K562 (cell line): ENCODE measurements at regions not wholly inside any gene's neighbourhood (a gene's known extent, or its start where the extent isn't known, plus 50 kb on each side); places are given as distances from the start of the nearest gene placed in this dataset.

Experiments used
- ATAC-seq: fragments of 200-7000 bp; cut with Tn5 transposase; 3 replicates; pipeline ENCODE4 v1.9.1; 2020; ENCODE audit warnings: moderate library complexity
- BruUV-seq: library from RNA; stranded (reverse); fragments of 400-500 nt; replicated peaks from 2 replicates; lab custom pipeline; 2021; lab: Mats Ljungman, UMichigan
- CTCF ChIA-PET: fragments of 300-600 bp; formaldehyde crosslinking; extraction: SDS; loops from one replicate; lab custom pipeline; 2021; ENCODE audit warnings: low intra/inter-chr PET ratio; lab: Yijun Ruan, JAX
- POLR2A ChIA-PET: fragments of 300-600, 350-650 bp; sonication (Branson Sonifier 250); formaldehyde crosslinking; extraction: SDS; loops from one replicate; lab custom pipeline; 2021; ENCODE audit warnings: antibody characterized with exemption, inconsistent platforms; lab: Yijun Ruan, JAX
- DNase-seq, 4 experiments: peaks; one replicate each; pipeline versions ENCODE4 v3.0.0 to v3.0.0-alpha.2; 2011 to 2018; ENCODE audit warnings: low spot score in 3 of 4, mixed read lengths in 3 of 4; ENCODE audit errors: extremely low read depth in 1 of 4
- FAIRE-seq: peaks from 2 replicates; lab custom pipeline; 2011; peaks lifted over from hg19 to GRCh38; lab: Jason Lieb, UNC
- H2AFZ ChIP-seq: 2 replicates; pipeline ENCODE4 v1.6.0; 2011; ENCODE audit warnings: low read depth, low read length, control low read depth, inconsistent platforms
- H3K27ac ChIP-seq: fragments of 200-600 bp; 3 replicates; pipeline ENCODE4 v1.8.0; 2011; ENCODE audit warnings: low read depth, mild to moderate bottlenecking, control low read depth, inconsistent platforms, low read length, moderate library complexity, mixed read lengths; ENCODE audit errors: extremely low read depth
- H3K27me3 ChIP-seq, 2 experiments: fragments of 300-600 bp in 1 of 2; 2 replicates in 1 of 2; 3 replicates in 1 of 2; pipeline versions ENCODE4 v1.6.0 to v1.8.0; 2011; ENCODE audit warnings: inconsistent platforms in 2 of 2, low read length in 2 of 2, mild to moderate bottlenecking in 1 of 2, mixed read lengths in 1 of 2, moderate library complexity in 1 of 2; ENCODE audit not compliant: control insufficient read depth in 2 of 2, insufficient read depth in 2 of 2
- H3K36me3 ChIP-seq: fragments of 300-600 bp; 3 replicates; pipeline ENCODE4 v1.8.0; 2011; ENCODE audit warnings: mild to moderate bottlenecking, low read length, inconsistent platforms; ENCODE audit not compliant: control insufficient read depth, insufficient read depth
- H3K4me1 ChIP-seq, 2 experiments: fragments of 200-600 bp in 1 of 2; replicated peaks in 1 of 2; 2 replicates in 1 of 2; 3 replicates in 1 of 2; pipeline versions ENCODE4 v1.5.1 to v1.8.0; 2011; ENCODE audit warnings: inconsistent platforms in 2 of 2, low read length in 2 of 2, mild to moderate bottlenecking in 1 of 2, mixed read lengths in 1 of 2, moderate library complexity in 1 of 2; ENCODE audit not compliant: control insufficient read depth in 2 of 2, insufficient read depth in 2 of 2
- H3K4me2 ChIP-seq: 2 replicates; pipeline ENCODE4 v1.6.1; 2011; ENCODE audit warnings: low read length, control low read depth, inconsistent platforms, mixed read lengths; ENCODE audit not compliant: insufficient read depth
- H3K4me3 ChIP-seq: fragments of 200-600 bp; sonication (generic), shearing (Covaris generic); 2 replicates; pipeline ENCODE4 v1.5.1; 2016; ENCODE audit warnings: control low read depth, inconsistent platforms
- H3K79me2 ChIP-seq: fragments of 200-600 bp; 3 replicates; pipeline ENCODE4 v1.8.0; 2011; ENCODE audit warnings: low read length, inconsistent platforms; ENCODE audit not compliant: control insufficient read depth, insufficient read depth
- H3K9ac ChIP-seq, 2 experiments: 2 replicates each; pipeline versions ENCODE4 v1.6.0 to v1.6.1; 2011; ENCODE audit warnings: low read depth in 2 of 2, low read length in 2 of 2, control low read depth in 1 of 2, inconsistent platforms in 1 of 2, mild to moderate bottlenecking in 1 of 2, mixed read lengths in 1 of 2; ENCODE audit not compliant: insufficient read depth in 1 of 2
- H3K9me1 ChIP-seq: one replicate; pipeline ENCODE4 v1.6.0; 2011; ENCODE audit warnings: inconsistent platforms, mild to moderate bottlenecking, low read length, moderate library complexity; ENCODE audit not compliant: control insufficient read depth, insufficient read depth
- H3K9me3 ChIP-seq: replicated peaks from 2 replicates; pipeline ENCODE4 v1.5.1; 2011; ENCODE audit warnings: low read depth, low read length, inconsistent platforms; ENCODE audit not compliant: control insufficient read depth, insufficient read depth
- H4K20me1 ChIP-seq: replicated peaks from 2 replicates; pipeline ENCODE4 v1.6.1; 2011; ENCODE audit warnings: low read length, inconsistent platforms, mixed read lengths; ENCODE audit not compliant: control insufficient read depth, insufficient read depth
- NCOA1 ChIP-seq: fragments of 450-650 bp; IDR thresholded peaks from 2 replicates; pipeline ENCODE4 v1.6.1; 2016; ENCODE audit warnings: low read depth
- ZNF347 ChIP-seq: fragments of 450-650 bp; formaldehyde crosslinking; IDR thresholded peaks from 2 replicates; pipeline ENCODE4 v1.4.0; 2020; ENCODE audit warnings: low read depth, mild to moderate bottlenecking, moderate library complexity
- ZNF695 ChIP-seq: fragments of 450-650 bp; formaldehyde crosslinking; IDR thresholded peaks from 2 replicates; pipeline ENCODE4 v1.4.0; 2020; ENCODE audit warnings: mild to moderate bottlenecking, moderate library complexity
- WGBS: fragments of 100-300 bp; shearing (Covaris generic); methylation state at CpG from one replicate; pipeline ENCODE4 v1.1.6; 2016; ENCODE audit warnings: low coverage, mixed read lengths; ENCODE audit not compliant: insufficient coverage; ENCODE audit errors: missing lambda C conversion rate; 5-methylcytosine and 5-hydroxymethylcytosine counted together
- in situ Hi-C: fragments of 300-500 bp; cut with MboI; formaldehyde crosslinking; loops from 4 replicates; pipeline ENCODE4 v1.15.0; 2018; ENCODE audit warnings: inconsistent platforms, mixed read lengths
- intact Hi-C: fragments of 100-400 bp; cut with micrococcal nuclease; formaldehyde crosslinking; loops from 2 replicates; pipeline ENCODE4 v1.14.2; 2022
- TF ChIP-seq, protein P1 (sequence below): fragments of 250-450 bp; sonication (Bioruptor Pico); IDR thresholded peaks from 2 replicates; pipeline ENCODE4 v1.5.0; 2021; ENCODE audit warnings: mild to moderate bottlenecking, borderline replicate concordance
- TF ChIP-seq, protein P2 (sequence below): sonication (generic); formaldehyde crosslinking; IDR thresholded peaks from 2 replicates; pipeline ENCODE4 v1.8.0; 2022; ENCODE audit warnings: mild to moderate bottlenecking, missing genetic modification reagents
- TF ChIP-seq, protein P3 (sequence below): fragments of 250-450 bp; sonication (Bioruptor Pico); IDR thresholded peaks from 2 replicates; pipeline ENCODE4 v1.8.0; 2022; ENCODE audit warnings: inconsistent platforms, mild to moderate bottlenecking, moderate library complexity, borderline replicate concordance

DNA sequence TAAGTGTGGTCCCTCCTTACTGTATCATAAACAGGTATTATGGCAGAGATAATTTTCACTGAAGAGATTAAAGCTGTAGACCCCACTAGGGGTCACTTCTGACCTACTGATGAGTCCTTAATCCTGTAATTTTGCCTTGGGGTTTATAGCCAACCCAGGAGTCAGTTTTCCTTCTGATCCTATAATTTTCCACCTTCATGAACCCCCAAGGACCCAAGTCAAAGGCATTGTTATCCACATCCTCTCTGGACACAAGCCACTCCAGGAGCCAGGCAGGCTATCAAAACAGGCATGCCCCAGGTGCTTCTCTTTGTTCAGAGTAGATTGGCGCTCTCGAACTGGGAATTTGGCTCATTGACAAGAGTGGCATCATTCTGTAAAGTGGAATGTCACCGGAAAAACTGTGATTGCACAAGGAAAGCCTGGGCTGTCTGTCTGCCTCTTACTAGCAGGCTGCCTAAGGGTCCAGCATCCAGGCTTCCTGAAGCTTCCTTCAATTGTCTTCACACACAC, 1523.2 kb upstream of the FLRT2 start:
- in situ Hi-C loops, result no loop called here
- CTCF ChIA-PET, result no interaction called here
- TF ChIP-seq ZNF347 (no peak), NCOA1 (no peak), ZNF695 (CRISPR knock-in tag) (no peak)
- TF ChIP-seq, protein P1, sequence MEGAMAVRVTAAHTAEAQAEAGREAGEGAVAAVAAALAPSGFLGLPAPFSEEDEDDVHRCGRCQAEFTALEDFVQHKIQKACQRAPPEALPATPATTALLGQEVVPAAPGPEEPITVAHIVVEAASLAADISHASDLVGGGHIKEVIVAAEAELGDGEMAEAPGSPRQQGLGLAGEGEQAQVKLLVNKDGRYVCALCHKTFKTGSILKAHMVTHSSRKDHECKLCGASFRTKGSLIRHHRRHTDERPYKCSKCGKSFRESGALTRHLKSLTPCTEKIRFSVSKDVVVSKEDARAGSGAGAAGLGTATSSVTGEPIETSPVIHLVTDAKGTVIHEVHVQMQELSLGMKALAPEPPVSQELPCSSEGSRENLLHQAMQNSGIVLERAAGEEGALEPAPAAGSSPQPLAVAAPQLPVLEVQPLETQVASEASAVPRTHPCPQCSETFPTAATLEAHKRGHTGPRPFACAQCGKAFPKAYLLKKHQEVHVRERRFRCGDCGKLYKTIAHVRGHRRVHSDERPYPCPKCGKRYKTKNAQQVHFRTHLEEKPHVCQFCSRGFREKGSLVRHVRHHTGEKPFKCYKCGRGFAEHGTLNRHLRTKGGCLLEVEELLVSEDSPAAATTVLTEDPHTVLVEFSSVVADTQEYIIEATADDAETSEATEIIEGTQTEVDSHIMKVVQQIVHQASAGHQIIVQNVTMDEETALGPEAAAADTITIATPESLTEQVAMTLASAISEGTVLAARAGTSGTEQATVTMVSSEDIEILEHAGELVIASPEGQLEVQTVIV (CRISPR knock-in tag), result no peak
- TF ChIP-seq, protein P2, sequence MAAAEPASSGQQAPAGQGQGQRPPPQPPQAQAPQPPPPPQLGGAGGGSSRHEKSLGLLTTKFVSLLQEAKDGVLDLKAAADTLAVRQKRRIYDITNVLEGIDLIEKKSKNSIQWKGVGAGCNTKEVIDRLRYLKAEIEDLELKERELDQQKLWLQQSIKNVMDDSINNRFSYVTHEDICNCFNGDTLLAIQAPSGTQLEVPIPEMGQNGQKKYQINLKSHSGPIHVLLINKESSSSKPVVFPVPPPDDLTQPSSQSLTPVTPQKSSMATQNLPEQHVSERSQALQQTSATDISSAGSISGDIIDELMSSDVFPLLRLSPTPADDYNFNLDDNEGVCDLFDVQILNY (CRISPR knock-in tag), result no peak
- TF ChIP-seq, protein P3, sequence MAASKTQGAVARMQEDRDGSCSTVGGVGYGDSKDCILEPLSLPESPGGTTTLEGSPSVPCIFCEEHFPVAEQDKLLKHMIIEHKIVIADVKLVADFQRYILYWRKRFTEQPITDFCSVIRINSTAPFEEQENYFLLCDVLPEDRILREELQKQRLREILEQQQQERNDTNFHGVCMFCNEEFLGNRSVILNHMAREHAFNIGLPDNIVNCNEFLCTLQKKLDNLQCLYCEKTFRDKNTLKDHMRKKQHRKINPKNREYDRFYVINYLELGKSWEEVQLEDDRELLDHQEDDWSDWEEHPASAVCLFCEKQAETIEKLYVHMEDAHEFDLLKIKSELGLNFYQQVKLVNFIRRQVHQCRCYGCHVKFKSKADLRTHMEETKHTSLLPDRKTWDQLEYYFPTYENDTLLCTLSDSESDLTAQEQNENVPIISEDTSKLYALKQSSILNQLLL, result no peak

More for the DNA sequence above, 1523.2 kb upstream of the FLRT2 start:
- no peaks in the 10 kb centered on the region for H3K9me3 ChIP-seq
- H3K27me3 ChIP-seq, result no peaks in the 10 kb centered on the region
- no peaks in the 10 kb centered on the region for H4K20me1 ChIP-seq
- H3K4me2 ChIP-seq, result no peak overlapping the region
- intact Hi-C loops, result no loop called here
- no peaks in the 10 kb centered on the region for H3K79me2 ChIP-seq
- H3K4me3 ChIP-seq, result no peak overlapping the region
- FAIRE-seq (no peak), ATAC-seq (no peak), DNase-seq (no peak)
- H3K9me1 ChIP-seq, result no peaks in the 10 kb centered on the region
- POLR2A ChIA-PET, result no interaction called here
- no peaks in the 10 kb centered on the region for H3K4me1 ChIP-seq
- BruUV-seq, result no TSS peak
- H3K27ac ChIP-seq, result no peak overlapping the region
- no peaks in the 10 kb centered on the region for H3K36me3 ChIP-seq
- no peak overlapping the region for H2AFZ ChIP-seq
- 3% methylated on average over 3 of the region's 3 CpGs for WGBS
- no peak overlapping the region for H3K9ac ChIP-seq
